Cardiac fibroblast (primary cell): ENCODE measurements at regions not wholly inside any gene's neighbourhood (a gene's known extent, or its start where the extent isn't known, plus 50 kb on each side); places are given as distances from the start of the nearest gene placed in this dataset.

Source experiments
- DNase-seq, 2 donors: peaks; one replicate each; pipeline versions ENCODE4 v3.0.0 to v3.0.0-alpha.2; 2010; ENCODE audit warnings: low read depth in 2 of 2
- H3K4me3 ChIP-seq, 2 donors: replicated peaks in 1 of 2; 1 replicate in 1 of 2; 2 replicates in 1 of 2; pipeline ENCODE4 v1.5.1; 2011; ENCODE audit warnings: low read depth in 2 of 2, low read length in 2 of 2, mild to moderate bottlenecking in 2 of 2, moderate library complexity in 1 of 2
- TF ChIP-seq, protein P1 (sequence below): IDR thresholded peaks from one replicate; pipeline ENCODE4 v1.5.1; 2011; ENCODE audit warnings: low read depth, mild to moderate bottlenecking, low read length, inconsistent platforms

DNA sequence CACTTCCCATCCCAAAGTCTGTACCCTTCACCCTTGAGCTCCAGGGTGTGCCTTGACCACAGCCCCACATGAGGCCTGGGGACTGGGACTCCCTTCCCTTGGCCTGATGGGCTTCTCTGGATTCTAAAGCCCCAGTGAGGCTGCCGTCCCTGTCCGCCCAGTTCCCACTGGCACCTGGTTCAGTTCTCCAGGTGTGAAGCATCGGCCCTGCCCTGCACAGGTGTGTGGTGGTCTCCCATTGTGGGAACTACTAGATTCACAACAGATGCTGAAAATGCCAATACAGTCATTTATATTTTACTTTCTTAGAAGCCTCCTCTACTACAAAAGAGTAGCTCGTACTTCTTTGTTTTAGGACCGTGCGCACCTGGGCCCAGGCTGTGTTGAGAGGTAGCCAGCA is 72.8 kb downstream of the TTLL2 start:
- DNase-seq: no peak
- no peak overlapping the region for H3K4me3 ChIP-seq
- TF ChIP-seq, protein P1, sequence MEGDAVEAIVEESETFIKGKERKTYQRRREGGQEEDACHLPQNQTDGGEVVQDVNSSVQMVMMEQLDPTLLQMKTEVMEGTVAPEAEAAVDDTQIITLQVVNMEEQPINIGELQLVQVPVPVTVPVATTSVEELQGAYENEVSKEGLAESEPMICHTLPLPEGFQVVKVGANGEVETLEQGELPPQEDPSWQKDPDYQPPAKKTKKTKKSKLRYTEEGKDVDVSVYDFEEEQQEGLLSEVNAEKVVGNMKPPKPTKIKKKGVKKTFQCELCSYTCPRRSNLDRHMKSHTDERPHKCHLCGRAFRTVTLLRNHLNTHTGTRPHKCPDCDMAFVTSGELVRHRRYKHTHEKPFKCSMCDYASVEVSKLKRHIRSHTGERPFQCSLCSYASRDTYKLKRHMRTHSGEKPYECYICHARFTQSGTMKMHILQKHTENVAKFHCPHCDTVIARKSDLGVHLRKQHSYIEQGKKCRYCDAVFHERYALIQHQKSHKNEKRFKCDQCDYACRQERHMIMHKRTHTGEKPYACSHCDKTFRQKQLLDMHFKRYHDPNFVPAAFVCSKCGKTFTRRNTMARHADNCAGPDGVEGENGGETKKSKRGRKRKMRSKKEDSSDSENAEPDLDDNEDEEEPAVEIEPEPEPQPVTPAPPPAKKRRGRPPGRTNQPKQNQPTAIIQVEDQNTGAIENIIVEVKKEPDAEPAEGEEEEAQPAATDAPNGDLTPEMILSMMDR: no peak

- no peak for DNase-seq
- TF ChIP-seq, protein P1: no peak
- H3K4me3 ChIP-seq: no peak overlapping the region
Observed at GRCh38 chr6:167398214-167399050, 73.5 kb downstream of the TTLL2 start.

DNA sequence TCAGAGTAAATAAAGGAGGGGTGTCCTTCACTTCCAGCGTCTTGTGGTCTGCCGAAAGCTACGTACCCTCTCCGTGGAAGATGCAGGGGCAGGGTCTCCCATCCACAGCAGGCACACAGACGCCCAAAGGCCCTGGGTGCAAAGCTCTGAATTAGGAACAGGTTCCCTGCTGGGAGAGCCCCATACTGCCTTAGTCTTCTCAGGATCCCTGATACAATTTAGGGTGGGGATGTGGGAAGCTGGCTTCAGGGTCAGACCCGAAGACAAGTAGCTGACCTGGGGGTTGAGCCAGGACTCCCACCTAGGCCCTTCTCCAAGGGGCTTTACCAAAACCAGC is 74.1 kb downstream of the TTLL2 start:
- H3K4me3 ChIP-seq: no peak overlapping the region
- DNase-seq: no peak
- TF ChIP-seq, protein P1: no peak

DNA sequence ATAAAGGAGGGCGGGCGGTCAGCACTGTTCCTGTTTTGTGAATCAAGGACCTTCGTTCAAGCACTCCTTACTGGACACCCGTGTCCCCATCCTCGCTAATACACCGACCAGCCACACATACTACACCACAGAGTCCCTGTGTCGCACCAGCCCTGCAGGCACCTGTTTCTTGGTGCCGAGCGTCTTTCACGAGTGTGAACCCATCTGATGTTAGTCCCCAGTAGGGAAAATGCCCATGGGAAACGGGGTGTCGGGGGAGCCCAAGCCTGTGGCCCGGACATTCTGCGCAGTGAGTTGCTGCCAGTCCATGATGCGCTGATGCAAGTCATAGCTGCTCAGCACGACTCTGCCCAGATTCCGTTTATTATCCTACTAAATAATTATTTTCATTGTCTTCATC is 74.7 kb downstream of the TTLL2 start:
- TF ChIP-seq, protein P1: no peak
- H3K4me3 ChIP-seq: no peak overlapping the region
- DNase-seq: no peak

- H3K4me3 ChIP-seq: no peak overlapping the region
- TF ChIP-seq, protein P1: no peak
- no peak for DNase-seq
Observed at GRCh38 chr6:167400482-167401138, 75.7 kb downstream of the TTLL2 start.

DNA sequence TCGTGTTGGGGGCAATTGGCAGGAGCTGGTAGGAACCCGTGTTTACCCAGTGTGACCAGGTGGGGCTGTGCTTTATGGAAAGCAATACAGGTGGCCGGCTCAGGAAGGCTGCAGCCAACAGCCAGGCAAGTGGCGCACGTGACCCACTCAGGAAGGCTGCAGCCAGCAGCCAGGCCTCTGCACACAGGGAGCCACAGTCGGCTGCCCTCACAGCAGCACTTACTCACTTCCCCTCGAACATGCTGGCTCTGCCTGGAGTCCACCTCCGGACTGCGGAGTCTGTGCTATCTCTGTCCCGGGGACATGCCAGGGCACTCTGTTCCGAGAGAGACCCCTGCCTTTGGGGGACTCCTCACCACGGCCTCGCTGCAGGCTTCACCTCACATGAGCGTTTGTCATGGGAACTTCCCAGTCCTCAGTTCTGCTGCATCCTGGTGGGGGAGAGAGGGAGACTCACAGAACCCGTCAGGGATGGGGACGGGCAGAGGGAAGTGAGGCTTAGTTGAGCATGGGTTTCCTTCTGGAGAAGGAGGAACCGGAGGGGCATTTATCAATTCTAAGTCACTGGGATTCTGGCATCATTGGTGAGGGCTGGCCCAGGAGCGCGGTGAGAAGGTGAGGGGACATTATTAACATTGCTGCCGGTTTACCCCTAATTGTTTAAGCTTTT is 76.8 kb downstream of the TTLL2 start:
- no peak overlapping the region for H3K4me3 ChIP-seq
- DNase-seq: no peak
- TF ChIP-seq, protein P1: no peak
